ENCODE measurements at regions not wholly inside any gene's neighbourhood (a gene's known extent, or its start where the extent isn't known, plus 50 kb on each side); places are given as distances from the start of the nearest gene placed in this dataset.

DNA sequence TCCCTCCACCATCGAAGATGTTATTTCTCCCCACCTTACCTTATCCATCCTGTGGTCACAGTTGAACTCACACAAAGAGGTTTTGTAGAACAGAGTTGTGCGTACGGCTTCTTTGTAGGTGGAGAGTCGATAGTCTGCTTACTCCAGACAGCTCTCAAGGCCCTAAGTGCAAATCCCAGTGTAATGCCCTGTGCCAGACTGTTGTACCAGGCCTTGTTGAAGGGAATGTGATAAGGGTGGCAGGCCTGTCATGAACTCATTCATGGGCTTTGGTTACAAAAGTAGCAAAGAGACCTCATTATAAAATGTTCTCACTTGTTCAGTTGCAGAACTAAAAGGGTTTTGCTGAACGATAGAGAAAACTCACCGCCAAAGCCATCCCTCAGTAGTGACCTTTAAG, 288.7 kb upstream of the CADM1 start:
- intact Hi-C loops (cut with DNase I; ENCODE audit: low total_unique reads), result no loop called here
- no peak for DNase-seq
- Histone ChIP-seq H3K27me3 (peaks cover 0 to 3% of the 10 kb centered on the region in 2 donors), H3K27ac (no peak overlapping the region), H3K4me3 (no peak overlapping the region), H3K4me1 (no peaks in the 10 kb centered on the region), H3K9me3 (no peaks in the 10 kb centered on the region), H3K36me3 (no peaks in the 10 kb centered on the region)
- TF ChIP-seq, protein P1, sequence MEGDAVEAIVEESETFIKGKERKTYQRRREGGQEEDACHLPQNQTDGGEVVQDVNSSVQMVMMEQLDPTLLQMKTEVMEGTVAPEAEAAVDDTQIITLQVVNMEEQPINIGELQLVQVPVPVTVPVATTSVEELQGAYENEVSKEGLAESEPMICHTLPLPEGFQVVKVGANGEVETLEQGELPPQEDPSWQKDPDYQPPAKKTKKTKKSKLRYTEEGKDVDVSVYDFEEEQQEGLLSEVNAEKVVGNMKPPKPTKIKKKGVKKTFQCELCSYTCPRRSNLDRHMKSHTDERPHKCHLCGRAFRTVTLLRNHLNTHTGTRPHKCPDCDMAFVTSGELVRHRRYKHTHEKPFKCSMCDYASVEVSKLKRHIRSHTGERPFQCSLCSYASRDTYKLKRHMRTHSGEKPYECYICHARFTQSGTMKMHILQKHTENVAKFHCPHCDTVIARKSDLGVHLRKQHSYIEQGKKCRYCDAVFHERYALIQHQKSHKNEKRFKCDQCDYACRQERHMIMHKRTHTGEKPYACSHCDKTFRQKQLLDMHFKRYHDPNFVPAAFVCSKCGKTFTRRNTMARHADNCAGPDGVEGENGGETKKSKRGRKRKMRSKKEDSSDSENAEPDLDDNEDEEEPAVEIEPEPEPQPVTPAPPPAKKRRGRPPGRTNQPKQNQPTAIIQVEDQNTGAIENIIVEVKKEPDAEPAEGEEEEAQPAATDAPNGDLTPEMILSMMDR (IDR thresholded peaks at IDR 0.05), result no peak

DNA sequence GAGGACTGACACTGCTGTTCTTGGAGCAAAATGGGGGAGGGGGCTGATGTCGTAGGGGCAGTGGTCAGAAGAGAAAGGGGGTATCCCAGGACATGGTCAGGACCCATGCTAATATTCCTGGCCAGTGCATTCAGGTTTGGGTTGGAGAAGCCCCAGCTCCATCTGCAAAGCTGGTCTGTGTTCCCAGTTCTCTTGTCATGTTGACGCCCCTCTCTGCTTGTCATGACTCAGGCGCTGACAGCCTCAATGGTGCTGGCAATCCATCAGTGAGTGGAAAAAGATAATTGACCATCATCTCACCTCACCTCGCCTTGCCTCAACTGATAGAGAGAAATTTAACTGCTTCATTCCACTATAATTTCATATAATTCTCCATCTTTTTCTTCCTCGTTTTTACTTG, 283.1 kb upstream of the CADM1 start:
- intact Hi-C loops (cut with DNase I; ENCODE audit: low total_unique reads), result no loop called here
- H3K27ac ChIP-seq, result no peak overlapping the region
- H3K36me3 ChIP-seq, result no peaks in the 10 kb centered on the region
- H3K9me3 ChIP-seq, result no peaks in the 10 kb centered on the region
- H3K4me1 ChIP-seq, result peaks cover 0 to 5% (median 0%) of the 10 kb centered on the region in 4 donors
- H3K27me3 ChIP-seq, result no peaks in the 10 kb centered on the region
- TF ChIP-seq, protein P1 (IDR thresholded peaks at IDR 0.05), result no peak
- no peak for DNase-seq
- H3K4me3 ChIP-seq, result no peak overlapping the region

DNA sequence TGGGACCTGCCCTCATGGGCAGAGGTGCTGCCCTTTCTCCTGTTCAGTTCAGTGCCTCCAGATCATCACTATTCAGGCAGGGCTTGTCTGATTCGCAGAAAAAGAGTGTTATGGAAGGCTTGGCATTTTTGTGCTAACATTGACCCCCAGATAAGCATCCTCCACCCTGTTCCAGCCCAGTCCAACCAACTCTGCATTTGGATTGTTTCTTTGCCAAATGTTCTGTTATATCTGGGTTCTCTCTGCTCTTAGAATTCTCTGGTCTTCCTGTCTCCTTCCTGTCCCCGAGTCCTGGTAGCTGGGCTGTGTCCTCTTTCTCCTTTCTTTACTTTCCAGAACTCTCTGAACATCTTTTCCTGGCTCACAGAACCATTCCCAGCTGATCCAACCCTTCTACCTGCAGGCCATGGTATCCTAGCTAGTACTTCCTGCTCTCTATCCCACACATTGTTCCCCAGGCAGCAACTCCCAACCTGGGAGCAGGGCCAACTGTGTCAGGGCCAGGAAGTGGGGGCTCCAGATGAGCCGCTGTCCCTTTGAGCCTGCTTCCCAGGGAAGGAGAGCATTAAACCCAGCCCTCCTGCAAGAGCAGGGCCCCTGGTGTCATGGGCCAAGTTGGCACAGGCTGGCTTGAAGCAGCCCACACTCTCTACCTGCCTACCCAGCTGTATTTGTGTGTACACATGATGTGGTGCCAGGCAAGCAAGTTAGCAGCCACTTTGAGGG, 280.7 kb upstream of the CADM1 start:
- Histone ChIP-seq H3K36me3 (no peaks in the 10 kb centered on the region), H3K4me1 (peaks cover 0 to 5% (median 0%) of the 10 kb centered on the region in 4 donors), H3K9me3 (no peaks in the 10 kb centered on the region), H3K4me3 (no peak overlapping the region), H3K27me3 (no peaks in the 10 kb centered on the region), H3K27ac (no peak overlapping the region)
- TF ChIP-seq, protein P1 (IDR thresholded peaks at IDR 0.05), result no peak
- intact Hi-C loops (cut with DNase I; ENCODE audit: low total_unique reads), result no loop called here
- no peak for DNase-seq

DNA sequence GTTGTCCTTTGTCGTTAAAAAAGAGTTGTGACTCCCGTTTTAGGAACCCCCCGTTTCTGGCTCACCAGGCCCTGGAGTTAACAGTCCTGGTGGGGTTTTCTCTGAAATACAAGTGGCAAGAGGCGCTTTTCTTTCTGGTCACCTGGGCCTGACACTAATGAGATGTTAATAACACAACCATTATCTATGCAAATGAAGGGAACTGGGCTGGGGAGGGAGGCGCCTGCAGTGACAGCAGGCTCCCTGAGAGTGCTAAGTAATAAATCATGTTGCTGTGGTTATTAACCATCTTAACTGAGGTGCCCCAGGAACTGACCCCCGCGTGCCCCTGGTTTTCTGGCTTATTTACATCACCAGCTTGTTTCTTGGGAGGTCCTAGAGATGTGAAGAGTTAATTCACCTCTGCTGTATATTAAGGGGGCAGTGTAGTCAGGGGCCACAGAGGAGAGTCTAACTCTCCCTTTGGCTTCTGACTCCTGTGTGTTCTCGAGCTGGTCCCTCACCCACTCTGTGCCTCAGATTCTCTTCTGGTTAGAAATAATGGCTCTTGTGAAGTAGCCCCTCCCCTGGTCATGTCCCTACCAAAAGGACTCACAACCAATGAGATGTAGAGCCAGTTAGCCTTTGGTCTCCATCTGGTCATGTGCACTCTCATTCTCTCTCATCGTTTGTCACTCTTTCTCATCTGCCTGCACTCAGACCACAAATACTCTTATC, 276.6 kb upstream of the CADM1 start:
- Histone ChIP-seq H3K4me3 (no peak overlapping the region), H3K4me1 (peaks cover 0 to 5% (median 0%) of the 10 kb centered on the region in 4 donors), H3K9me3 (no peaks in the 10 kb centered on the region), H3K27me3 (no peaks in the 10 kb centered on the region), H3K36me3 (no peaks in the 10 kb centered on the region), H3K27ac (no peak overlapping the region)
- intact Hi-C loops (cut with DNase I; ENCODE audit: low total_unique reads), result no loop called here
- TF ChIP-seq, protein P1 (IDR thresholded peaks at IDR 0.05), result no peak
- no peak for DNase-seq

DNA sequence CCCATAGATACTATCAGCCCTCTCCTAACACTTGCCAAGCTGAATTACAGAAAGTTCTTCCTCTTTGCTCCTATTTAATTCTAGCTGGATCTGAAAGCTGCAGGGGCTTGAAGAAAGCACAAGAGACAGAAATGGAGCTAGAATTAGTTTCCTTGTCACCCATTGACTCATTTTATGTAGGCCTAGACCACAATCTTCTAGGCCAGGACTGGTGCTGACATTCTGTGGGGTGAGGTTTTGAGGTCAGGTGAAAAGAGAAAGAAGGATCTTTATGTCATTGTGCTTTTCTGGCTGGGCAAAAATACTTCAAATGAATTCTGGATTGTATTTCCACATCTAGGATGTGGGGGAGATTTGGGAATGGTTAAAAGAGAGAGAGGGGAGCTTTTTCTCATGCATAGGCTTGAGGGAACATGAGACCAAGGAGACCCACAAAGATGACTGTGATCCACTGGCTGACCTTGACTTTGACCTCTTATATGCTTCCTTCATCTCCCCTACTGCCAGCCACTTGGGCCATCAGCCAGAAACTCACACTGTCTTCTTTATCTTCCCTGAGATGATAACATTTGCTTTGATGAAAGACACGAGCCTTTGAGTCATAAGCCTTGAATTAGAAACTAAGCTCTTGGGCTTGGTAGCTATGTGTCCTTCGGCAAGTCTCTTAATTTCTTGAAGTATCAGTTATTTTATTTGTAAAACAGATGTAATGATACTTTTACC, 274.9 kb upstream of the CADM1 start:
- DNase-seq, result no peak
- no peak overlapping the region for H3K27ac ChIP-seq

More for the DNA sequence above, 274.9 kb upstream of the CADM1 start:
- H3K4me1 ChIP-seq, result no peaks in the 10 kb centered on the region
- H3K4me3 ChIP-seq, result no peak overlapping the region
- no peaks in the 10 kb centered on the region for H3K27me3 ChIP-seq
- TF ChIP-seq, protein P1 (IDR thresholded peaks at IDR 0.05), result no peak
- H3K36me3 ChIP-seq, result no peaks in the 10 kb centered on the region
- no peaks in the 10 kb centered on the region for H3K9me3 ChIP-seq
- intact Hi-C loops (cut with DNase I; ENCODE audit: low total_unique reads), result no loop called here
